ENCODE measurements at regions not wholly inside any gene's neighbourhood (a gene's known extent, or its start where the extent isn't known, plus 50 kb on each side); places are given as distances from the start of the nearest gene placed in this dataset.

- H4K91ac ChIP-seq (ENCODE audit: insufficient read depth, low read depth, low read length): no peak overlapping the region
- H3K4ac ChIP-seq (ENCODE audit: low read depth, low read length): no peak overlapping the region
- H4K8ac ChIP-seq (ENCODE audit: low read depth in 2 of 2, low read length in 2 of 2): no peak overlapping the region
- H3K9me1 ChIP-seq (ENCODE audit: insufficient read depth, low read length): no peaks in the 10 kb centered on the region
- H3K9me3 ChIP-seq (ENCODE audit: control insufficient read depth, insufficient read depth, low read length): no peaks in the 10 kb centered on the region
- no peak overlapping the region for H2BK15ac ChIP-seq (ENCODE audit: low read depth, low read length)
- H3K23ac ChIP-seq (ENCODE audit: low read depth, low read length): no peak overlapping the region
- H3K9ac ChIP-seq (ENCODE audit: low read depth, low read length): no peak overlapping the region
- BruUV-seq (replicated peaks): no TSS peak
- no peaks in the 10 kb centered on the region for H4K20me1 ChIP-seq (ENCODE audit: insufficient read depth, low read length)
- H3K27ac ChIP-seq (ENCODE audit: insufficient read depth, low read length): no peak overlapping the region
- WGBS, 2 experiments (ENCODE audit: extremely low coverage in 2 of 2, insufficient read length in 1 of 2): 60% methylated on average over 2 of the region's 5 CpGs; no CpG with 5 or more reads in 1 of the 2 experiments
- no peak overlapping the region for H2AFZ ChIP-seq (replicated peaks; ENCODE audit: low read length, poor library complexity)
- H3K4me1 ChIP-seq (ENCODE audit: control insufficient read depth, insufficient read depth, low read length): no peaks in the 10 kb centered on the region
- DNase-seq (no peak), ATAC-seq (ENCODE audit: low read depth) (no peak)
- intact Hi-C loops (cut with micrococcal nuclease): no loop called here
- dilution Hi-C loops (cut with HindIII; ENCODE audit: low sequenced_read_pairs, unreplicated experiment): no loop called here
- H2AK9ac ChIP-seq (replicated peaks; ENCODE audit: low read depth, low read length, poor library complexity): no peak overlapping the region
- no peak overlapping the region for H2BK20ac ChIP-seq (ENCODE audit: low read depth, low read length)
- no peak overlapping the region for H3K4me2 ChIP-seq (ENCODE audit: low read depth, low read length)
- no peak overlapping the region for H2BK5ac ChIP-seq (ENCODE audit: low read depth, low read length, poor library complexity, severe bottlenecking)
- TF ChIP-seq RFX5 (IDR thresholded peaks at IDR 0.05; ENCODE audit: low read depth, low read length) (no peak), MXI1 (IDR thresholded peaks at IDR 0.05; ENCODE audit: borderline replicate concordance, low read depth, low read length) (no peak), POLR2A (IDR thresholded peaks at IDR 0.05; ENCODE audit: low read depth, low read length) (no peak)
- H3K36me3 ChIP-seq (ENCODE audit: control insufficient read depth, insufficient read depth, low read length): no peaks in the 10 kb centered on the region
- H4K5ac ChIP-seq (ENCODE audit: low read depth, low read length): no peak overlapping the region
- CTCF ChIA-PET: interaction anchor here (1.0 kb wide), 1 partner anchor 12 kb away, joined by 4 read pairs; no protein-coding TSS in a partner anchor
- H3K56ac ChIP-seq (ENCODE audit: extremely low read depth, insufficient read depth, low read length): no peak overlapping the region
- H3K27me3 ChIP-seq (ENCODE audit: control insufficient read depth, insufficient read depth, low read length): no peaks in the 10 kb centered on the region; the same call in none of the 2 replicates
- H2AK5ac ChIP-seq (ENCODE audit: low read depth, low read length): no peak overlapping the region
- H3K14ac ChIP-seq (replicated peaks; ENCODE audit: low read depth, low read length): no peak overlapping the region
- in situ Hi-C loops (cut with MboI; ENCODE audit: low sequenced_read_pairs): no loop called here
- POLR2A ChIA-PET (ENCODE audit: unreplicated experiment): no interaction called here
- no peak overlapping the region for H3K18ac ChIP-seq (ENCODE audit: low read depth, low read length)
- no peak overlapping the region for H2BK120ac ChIP-seq (ENCODE audit: low read depth, low read length)
- no peaks in the 10 kb centered on the region for H3K79me1 ChIP-seq (ENCODE audit: low read depth in 1 of 2, low read length in 2 of 2)
- H3K4me3 ChIP-seq (ENCODE audit: insufficient read depth, low read depth, low read length): no peak overlapping the region
Observed at GRCh38 chr18:47736376-47737140, 193.9 kb downstream of the SMAD2 start.
